ENCODE measurements at regions not wholly inside any gene's neighbourhood (a gene's known extent, or its start where the extent isn't known, plus 50 kb on each side); places are given as distances from the start of the nearest gene placed in this dataset.
A peak's percentile ranks its signal among the peaks of the same experiment; 100 is the strongest.

DNA sequence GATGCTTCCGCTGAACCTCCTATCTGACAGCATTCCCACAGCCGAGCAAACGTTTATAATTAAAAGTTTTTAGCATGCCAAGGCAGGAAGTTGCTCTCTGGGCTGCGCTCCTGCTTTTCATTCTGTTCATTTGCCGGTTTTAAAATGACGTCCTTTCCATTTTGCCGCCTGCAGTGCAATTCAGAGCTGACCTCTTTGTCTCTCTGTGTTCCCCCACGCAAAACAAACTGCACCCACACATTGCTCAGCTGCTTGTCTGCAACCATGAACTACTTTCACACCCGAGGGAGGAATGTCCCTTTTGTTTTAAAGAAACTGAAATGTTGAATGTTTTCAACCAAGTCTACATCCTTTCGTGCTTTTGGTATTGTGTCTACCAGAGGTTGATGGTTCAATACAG is 416.5 kb downstream of the EFNB2 start:
- no peak for DNase-seq

DNA sequence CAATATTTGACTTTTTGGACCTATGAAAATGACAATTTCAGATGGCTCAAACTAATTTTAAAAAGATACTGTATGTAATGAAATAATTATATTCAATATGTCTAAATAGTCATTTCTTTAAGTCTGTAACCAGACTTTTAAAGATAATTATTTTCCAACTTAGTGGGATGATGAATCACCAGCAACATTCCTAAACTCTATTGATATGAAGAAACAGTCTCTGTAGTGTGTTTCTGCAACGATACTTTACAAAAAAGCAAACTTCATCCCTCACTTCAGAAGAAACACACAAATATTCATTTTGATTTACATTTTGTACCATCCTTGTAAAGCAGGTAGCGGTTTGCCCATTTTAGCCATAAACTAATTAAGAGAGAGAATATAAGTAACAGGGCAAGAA is 417.4 kb downstream of the EFNB2 start:
- no peak for DNase-seq

DNA sequence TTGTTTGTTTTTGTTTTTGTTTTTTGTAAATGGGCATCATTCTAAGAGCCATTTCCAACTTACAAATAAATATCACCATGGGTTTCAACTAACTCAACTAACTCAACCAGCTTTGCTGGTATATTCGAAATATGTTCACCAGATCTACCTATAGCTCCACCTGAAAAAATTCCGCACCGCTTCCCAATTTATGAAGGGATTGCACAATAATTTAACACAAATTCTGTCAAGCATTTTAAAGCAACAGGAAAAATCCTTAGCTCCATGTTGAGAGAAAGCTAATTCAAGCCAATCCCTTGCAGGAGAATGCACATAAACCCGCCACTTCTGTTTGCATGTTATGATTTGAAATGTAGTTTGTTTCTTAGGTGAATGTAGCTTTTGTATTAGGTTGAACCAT is 417.8 kb downstream of the EFNB2 start:
- DNase-seq = no peak

DNA sequence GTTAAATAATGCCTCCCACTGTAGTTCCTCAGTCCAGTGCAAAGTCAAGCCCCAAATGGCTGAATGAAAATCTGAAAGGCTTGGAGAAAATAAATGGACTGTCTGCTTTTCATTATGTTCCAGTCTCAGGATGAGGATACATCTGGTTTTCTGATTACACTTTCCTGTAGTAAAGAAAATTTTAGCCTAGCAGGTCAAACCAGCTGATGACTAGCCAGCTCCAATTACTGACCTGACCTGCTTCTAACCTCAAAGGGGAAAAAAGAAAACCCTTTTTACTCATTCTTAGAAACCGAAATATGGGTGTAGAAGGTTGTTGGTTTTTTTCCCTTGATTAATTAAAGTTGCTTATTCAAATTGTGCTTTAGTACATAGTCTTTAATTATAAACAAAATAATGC is 418.4 kb downstream of the EFNB2 start:
- no peak for DNase-seq

DNA sequence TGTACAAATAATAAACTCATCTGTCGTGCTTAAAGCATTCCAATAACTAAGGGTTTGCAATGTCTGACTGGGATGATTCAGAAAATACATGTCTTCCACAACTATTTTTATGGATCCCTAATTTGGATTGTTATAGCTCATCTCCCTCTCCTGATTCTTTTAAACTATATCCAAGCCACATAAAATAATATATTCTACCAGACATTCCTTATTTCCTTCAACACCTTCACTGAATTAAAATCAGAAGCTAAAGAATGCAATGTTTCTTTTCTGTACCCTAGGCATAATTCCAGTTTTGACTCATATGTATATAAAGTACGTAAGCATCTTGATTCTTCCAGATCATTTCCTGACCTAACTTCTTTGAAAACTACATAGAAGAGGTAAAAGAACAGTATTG is 420.4 kb downstream of the EFNB2 start:
- DNase-seq = no peak

DNA sequence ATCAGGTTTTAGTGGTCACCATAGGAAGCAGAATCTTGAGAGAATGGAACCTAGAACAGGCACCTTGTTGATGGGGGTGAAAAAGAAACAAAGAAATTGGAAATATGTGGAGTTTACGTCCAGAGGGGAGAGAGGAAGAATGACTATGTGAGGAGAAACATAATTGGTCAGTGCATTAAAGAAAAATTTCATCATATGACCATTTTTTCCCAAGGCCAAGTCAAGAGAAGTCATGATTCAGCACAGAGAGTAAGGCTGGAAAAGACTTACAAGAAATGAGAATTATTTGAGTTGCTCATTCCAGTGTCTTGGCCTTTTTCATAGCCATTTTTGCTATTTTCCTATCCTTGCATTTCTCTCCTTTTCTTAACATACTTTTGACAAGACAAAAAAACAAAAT is 421.7 kb downstream of the EFNB2 start:
- DNase-seq = no peak

DNA sequence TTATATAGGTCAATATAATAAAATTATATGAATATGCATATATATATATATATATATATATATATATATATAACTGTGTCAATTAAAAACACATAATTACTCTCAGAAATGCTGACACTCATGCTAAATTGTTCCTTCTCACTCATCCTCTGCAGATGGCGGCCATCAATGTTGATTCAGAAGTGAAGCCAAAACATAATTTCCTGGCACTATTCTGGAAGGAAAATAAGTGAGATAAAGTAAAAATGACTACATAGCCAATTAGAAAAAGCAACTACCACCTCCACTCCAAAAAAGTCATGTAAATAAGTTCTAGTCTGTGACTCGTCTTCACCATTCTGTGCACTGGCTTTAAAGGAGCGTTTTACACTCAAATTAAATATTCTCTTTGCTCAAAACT is 423.3 kb downstream of the EFNB2 start:
- DNase-seq = no peak

DNA sequence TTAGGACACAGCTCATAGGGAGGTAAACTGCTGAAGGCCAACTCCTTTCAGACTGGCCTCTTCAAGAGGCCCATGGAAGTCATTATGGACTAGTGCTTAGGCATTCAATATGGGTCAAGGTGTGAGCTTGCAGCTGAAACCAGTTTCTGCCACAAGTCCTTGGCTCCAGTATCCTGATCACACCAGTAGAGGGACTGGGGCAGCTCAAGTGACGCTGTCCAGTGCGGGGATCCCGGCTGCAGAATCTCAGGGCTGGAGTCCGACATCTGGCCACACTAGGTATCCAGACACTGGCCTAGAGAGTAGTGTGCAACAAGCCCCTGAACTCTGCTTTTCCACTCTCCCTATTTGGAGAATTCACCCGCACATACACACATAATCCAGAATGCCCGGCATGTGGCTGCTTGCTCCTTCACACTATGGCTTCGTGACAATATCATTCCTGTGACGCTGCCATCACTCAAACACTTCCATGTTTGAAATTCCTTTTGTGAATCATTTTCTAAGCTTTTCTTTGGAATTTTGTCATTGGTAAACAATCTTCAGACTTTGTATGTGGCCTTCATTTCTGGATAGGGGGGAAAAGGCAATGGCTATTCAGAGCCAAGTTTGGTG is 425.1 kb downstream of the EFNB2 start:
- DNase-seq = no peak

DNA sequence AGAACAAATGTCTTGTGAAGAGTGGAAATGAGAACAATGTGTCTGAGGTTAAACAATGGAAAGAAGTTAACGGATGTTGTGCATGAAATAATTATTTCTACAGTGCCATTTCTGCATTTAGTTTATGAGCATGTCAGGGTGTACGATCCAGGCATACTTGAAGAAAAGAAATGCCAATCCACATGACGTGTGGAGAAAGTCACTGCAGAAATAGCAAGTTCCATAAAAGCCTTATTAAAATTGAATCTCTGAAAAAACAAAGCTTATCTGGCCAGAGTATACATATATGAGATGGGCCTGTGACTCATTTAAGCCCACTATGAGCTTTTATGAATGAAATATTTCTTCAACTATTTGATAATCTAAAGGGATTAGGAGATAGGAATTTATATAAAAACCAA is 426.1 kb downstream of the EFNB2 start:
- no peak for DNase-seq

DNA sequence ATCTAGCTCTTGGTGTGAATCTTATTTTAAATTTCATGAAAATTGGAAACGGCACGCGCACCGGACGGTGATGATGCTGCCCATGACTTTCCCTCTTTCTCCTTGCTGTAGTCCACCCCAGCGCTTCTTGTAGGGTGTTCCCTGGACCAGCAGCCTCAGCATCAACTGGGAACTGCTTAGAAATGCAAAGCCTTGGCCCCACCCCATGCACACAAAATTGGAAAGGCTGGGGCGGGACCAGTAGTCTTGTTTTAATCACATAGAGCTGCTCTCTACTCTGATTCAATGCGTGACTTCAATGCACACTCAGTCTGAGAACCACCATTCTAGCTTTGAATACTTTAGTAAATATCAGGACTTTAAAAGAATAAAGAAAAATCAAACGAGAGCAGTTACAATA is 427.1 kb downstream of the EFNB2 start:
- DNase-seq = no peak

DNA sequence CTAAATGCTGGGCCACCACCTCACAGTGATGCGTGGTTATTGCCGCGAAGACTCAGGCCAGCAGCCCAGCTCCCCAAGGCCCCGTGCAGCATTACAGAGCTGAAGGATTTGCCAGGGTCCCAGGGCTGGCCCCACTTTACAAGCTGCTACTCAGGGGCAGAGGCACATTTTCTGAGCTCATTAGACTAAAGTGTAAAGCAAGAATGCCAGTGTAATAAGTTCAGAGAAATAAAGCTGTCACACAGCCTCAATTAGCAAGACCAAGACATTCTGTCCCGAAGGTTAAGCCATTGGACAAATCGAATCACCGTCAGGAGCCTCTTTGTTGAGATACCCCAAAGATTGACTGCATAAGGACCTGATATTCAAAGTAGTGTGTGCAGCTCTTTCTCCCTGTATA is 428.4 kb downstream of the EFNB2 start:
- DNase-seq = no peak

DNA sequence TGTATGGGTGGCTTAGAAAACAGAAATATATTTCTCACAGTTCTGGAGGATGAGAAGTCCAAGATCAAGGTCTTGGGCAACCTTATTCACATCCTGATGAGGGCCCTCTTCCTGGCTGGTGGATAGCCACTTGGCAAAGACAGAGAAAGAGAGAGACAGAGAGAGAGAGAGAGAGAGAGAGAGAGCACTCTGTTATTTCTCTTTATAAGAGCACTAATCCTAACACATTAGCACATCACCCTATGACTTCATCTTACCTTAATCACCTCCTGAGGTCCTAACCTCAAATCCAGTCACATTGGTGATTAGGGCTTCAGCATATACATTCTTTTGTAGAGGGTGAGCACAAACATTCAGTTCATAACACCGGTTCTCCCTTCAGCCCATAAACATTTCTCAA is 430.3 kb downstream of the EFNB2 start:
- DNase-seq = no peak

DNA sequence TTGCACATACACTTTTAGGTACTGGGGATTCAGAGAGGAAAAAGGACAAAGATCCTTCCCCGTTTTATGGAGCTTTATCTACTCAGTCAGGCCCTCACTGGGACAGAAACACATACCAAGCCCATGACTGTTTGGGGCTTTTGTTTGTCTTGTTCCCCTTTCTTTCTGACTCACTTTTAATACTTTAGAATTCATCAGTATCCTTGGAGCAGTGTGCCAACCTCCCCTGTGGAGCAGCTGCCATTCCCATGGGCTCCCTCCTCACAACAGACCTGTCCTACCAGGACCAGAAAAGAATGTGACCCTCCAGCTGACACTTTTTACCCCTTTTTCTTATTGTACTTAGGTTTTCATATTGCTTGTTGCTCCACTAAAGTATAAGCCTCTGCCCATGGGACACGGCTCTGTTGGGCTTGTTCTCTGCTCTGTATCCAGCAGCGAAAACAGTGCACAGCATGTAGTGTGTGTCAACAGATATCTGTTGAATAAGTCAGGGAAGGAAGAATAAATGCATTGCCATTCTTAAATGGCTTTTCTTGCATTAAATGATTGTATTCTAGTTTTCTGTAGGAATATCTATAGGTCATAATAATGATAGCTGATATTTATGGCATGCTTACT is 431.1 kb downstream of the EFNB2 start:
- DNase-seq = no peak

DNA sequence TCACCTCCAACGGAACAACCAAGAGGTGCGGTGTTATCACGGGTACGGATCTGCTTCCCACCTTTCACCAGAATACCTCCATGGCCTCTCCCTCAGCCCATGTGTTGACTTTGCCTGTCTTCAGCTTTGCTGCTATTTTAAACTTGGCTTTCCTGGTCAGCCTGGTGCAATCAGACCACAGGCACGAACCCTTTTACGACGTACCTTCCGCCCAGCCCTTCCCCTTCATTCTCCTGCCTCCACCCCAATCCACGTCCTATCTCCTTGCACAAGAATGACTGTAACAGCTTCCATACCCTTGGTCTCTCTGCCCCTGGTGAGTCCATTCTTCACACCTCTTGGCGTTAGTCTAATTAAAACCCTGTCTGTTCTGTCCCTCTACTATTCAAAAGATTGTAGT is 431.7 kb downstream of the EFNB2 start:
- no peak for DNase-seq

DNA sequence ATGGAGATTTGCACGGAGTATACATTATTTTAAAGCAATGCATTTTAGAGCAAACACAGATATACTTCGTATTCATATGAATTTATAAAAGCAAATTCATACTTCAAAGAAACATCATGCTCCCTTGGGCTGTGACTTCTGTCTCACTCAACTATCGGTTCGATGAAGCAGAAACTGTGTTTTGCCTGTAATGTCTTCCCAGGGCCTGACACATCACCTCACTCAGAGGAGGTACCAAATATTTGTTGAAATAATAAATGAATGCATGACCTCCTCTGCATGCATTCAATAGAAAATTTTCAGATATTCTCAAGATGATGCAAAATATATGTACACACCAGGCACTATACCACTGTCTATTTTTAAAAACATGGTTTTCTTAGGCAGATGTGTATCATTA is 432.7 kb downstream of the EFNB2 start:
- no peak for DNase-seq

DNA sequence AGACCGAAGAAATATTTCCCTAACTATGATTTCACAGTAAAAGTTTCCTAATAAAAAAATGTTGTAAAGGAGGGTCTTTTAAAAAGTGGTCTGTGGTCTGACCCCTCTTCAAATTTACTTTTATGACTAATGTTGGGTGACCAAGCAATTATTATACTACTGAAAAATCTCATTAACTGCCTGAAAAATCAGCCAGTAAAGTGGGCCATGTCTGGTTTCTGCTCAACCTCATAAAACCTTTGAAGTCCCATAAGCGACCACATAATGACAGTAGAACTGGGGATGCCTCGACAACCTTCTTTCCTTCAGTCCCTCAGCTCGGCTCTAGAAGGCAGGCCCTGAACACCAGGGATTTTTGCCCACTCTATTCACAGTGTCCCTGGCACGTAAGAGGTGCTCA is 434.3 kb downstream of the EFNB2 start:
- DNase-seq = no peak

DNA sequence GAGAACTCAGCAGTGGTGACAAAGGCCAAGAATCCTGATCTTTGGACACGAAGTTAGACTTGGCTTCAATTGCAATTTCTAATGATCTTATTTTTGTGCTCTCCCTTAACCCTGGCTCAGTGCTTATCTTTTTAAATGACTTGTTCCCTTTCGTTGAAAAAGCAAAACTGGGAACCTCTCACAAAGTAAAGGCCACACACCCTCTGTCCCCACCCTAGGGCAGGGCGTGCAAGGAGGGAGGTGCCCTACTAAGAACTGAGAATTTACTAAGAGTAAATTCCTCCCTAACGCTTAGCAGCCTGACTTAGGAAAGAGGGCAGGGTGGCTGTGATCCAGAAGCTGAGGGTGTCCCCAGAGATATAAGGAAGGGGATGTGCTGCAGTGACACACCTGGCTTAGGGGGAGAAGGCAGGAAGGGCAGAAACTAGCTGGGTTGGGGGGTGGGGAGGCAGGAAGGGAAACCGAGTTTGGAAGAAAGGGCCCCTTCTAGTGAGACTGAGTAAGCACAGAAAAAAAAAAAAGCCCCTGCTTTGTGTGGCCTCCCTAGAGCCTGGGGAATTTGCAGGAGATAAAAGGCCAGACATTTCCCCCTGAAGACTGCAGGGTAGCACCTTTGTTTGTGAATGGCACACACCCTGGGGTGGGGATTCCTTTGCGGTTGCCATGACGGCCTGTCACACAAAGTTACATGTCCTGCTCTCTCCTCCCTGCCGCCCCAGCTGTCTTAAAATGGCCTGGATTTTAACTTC is 435.1 kb downstream of the EFNB2 start:
- no peak for DNase-seq

DNA sequence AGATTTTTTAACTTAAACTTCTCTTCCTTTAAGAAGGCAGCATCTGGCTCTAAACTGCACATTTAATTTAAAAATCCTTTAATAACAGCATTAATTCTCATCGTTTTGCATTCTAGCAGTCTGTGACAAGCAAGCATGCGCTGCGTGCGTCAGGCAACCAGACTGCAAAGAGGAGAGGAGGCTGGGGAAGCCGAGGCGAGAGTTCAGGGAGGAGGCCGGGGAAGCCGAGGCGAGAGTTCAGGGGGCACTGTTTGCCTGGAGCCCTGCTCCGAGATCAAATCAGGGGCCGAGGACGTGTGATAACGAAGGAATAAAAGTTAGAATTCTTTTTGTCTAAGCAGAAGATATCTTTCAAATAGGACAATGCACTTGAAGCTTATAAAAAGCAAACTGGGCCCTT is 435.7 kb downstream of the EFNB2 start:
- no peak for DNase-seq

DNA sequence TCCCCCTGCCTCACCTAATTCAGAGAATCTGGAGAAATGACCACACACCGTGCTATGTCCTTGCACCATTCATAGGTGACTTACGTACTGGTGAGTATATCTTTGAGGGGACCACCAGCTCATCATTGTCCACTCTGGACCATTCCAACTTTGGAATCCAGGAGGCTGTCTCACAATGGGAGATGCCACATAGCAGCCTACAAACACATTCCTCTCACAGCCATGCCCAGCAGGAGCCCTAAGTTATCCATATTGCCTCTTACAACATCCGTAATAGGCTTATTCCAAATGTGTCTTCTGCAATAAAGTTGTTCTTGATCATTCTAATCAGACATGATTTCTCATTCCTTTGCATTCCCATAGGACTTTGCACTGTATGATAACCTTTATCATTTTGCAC is 436.7 kb downstream of the EFNB2 start:
- DNase-seq = no peak

DNA sequence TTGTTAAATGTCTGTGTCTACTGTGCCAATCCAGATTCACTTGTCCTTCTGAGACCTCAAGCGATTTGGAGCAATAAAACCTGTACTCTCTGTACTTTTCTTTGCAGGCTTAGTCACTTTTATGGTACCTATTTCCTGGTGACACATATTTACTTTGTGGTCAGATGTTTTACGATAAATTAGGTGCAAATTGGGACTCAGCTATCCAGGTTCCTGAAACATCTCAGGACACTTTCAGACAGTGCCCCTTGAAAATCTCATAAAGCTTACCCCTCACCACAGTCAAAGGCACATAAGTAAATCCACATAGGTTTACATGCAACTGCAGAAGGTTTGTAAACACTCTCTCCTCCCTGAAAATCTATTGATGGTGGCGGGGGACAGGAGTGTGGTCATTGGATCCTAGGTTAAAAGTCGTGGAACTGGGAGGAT is 438.8 kb downstream of the EFNB2 start:
- DNase-seq = peak; percentile 66

DNA sequence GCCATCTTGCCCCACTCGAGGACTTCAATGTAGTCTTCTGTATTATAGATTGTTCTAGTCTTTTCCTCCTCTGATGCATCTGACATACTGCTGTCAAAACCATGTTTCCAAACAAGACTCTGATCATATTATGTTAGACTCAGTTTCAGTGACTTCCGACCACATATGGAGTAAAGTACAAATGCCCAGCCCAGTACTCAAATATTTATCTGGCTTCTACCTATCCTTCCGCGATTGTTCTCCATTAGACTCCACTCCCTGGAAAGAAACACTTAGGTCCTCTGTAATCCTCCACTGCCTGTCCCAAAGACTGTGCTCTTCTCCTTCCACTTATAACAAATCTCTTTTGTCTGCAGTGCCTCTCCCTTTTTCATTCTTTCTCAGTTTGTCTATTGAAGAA is 439.5 kb downstream of the EFNB2 start:
- no peak for DNase-seq

DNA sequence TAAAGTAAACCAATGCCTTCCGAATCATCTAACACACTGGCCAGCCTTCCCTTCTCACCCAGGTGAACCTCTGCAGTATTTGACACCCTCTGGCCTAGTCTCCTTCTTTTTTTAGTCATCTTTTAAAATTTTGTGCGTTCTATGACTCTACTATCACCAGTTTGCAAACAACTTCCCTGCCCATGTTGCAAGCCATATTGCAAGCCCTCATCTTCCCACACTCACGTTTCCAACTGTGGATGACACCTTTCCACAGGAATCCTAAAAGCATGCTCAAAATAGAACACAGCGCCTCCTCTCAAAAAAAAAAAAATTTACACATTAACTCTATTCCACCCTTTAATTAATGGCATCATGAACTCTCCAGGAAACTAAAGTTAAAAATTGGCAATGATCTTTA is 440.1 kb downstream of the EFNB2 start:
- no peak for DNase-seq

DNA sequence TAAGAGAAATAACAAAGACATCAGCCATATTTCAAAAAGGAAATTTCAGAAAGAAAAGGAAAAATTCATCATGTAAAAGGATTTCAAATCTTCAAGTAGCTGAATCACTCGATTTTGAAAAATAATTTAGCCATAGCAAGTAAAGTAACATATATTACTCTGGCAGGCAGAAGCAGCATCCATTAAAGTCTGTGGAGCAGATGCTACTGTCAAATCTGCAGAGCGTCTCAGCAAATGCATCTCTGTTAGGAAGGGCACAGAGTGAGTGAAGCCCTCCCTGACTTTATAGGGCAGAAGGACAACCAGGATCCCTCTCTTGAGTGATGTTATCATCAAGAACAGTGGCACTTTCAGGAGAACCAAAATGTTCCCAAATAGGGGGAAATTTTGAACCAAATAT is 445.5 kb downstream of the EFNB2 start:
- no peak for DNase-seq

DNA sequence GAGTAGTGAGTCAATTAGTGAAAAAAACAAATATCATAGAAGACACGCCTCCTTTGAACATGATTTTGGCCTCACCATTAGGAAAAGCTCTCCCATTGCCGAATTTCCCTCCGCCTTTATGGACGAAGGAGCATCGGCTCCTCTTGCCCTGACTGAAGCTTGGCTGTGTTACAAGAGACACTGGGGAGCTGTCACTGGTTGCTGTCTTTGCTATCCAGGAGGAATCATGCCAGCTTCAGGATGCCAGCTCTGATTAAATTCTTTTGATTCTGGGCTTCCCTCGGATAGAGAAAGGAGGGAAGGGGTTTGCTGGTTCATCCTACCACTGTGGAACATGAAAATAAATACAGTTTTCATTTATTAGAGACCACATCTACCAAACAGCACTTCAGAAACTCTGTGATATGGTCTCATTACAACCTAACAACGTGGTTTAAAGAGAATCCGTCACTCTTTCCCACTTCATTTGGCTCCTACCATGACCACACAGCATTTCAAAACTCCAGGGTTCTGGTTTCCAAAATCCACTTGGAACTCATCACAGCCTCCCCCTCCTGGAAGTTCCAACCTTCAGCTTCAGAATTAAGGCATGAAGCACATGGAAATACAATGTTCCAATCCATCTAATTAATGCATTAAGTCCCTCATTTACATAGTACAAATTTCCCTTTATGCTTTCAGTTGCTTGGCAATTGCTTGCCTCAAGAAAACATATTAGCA is 446.0 kb downstream of the EFNB2 start:
- no peak for DNase-seq

All from DMS153 (cell line).